ENCODE measurements at regions not wholly inside any gene's neighbourhood (a gene's known extent, or its start where the extent isn't known, plus 50 kb on each side); places are given as distances from the start of the nearest gene placed in this dataset.

GRCh38 chr22:42194104-42194851 lies 63.7 kb upstream of the CYP2D6 start:
- Mint-ChIP-seq H3K4me1 (peaks cover 30% of the 10 kb centered on the region), H3K4me3 (no peak overlapping the region), H3K27me3 (ENCODE audit: insufficient read depth, low read depth) (no peaks in the 10 kb centered on the region), H3K36me3 (peaks cover 1% of the 10 kb centered on the region), H3K27ac (peak overlapping the region; percentile 14), H3K9me3 (no peaks in the 10 kb centered on the region)
- Histone ChIP-seq H3K9me3 (ENCODE audit: low read depth) (no peaks in the 10 kb centered on the region), H3F3A (ENCODE audit: low read depth) (peaks cover 15% of the 10 kb centered on the region), H4K20me1 (ENCODE audit: low read depth) (peaks cover 88% of the 10 kb centered on the region), H3K27me3 (no peaks in the 10 kb centered on the region), H3K4me2 (no peak overlapping the region), H2AFZ (replicated peaks) (no peak overlapping the region), H3K4me1 (peaks cover 24% of the 10 kb centered on the region), H3K9ac (no peak overlapping the region), H3K27ac (no peak overlapping the region), H3K79me2 (ENCODE audit: low read depth) (peaks cover 94% of the 10 kb centered on the region), H3K36me3 (no peaks in the 10 kb centered on the region), H3K4me3 (no peak overlapping the region)
- TF ChIP-seq CTCF (IDR thresholded peaks at IDR 0.05) (no peak), EZH2 (IDR thresholded peaks at IDR 0.05) (no peak), EZH2phosphoT487 (IDR thresholded peaks at IDR 0.05) (no peak)
- DNase-seq (ENCODE audit: low spot score): no peak

- no peak for DNase-seq (ENCODE audit: low spot score)
- Mint-ChIP-seq H3K27ac (no peak overlapping the region), H3K36me3 (peaks cover 3% of the 10 kb centered on the region), H3K27me3 (ENCODE audit: insufficient read depth, low read depth) (no peaks in the 10 kb centered on the region), H3K9me3 (no peaks in the 10 kb centered on the region), H3K4me3 (no peak overlapping the region), H3K4me1 (peaks cover 35% of the 10 kb centered on the region)
- Histone ChIP-seq H3F3A (ENCODE audit: low read depth) (peaks cover 15% of the 10 kb centered on the region), H3K4me1 (peaks cover 26% of the 10 kb centered on the region), H3K4me2 (no peak overlapping the region), H3K27ac (no peak overlapping the region), H3K79me2 (ENCODE audit: low read depth) (peaks cover 94% of the 10 kb centered on the region), H3K27me3 (no peaks in the 10 kb centered on the region), H2AFZ (replicated peaks) (no peak overlapping the region), H4K20me1 (ENCODE audit: low read depth) (peaks cover 95% of the 10 kb centered on the region), H3K9ac (no peak overlapping the region), H3K9me3 (ENCODE audit: low read depth) (no peaks in the 10 kb centered on the region), H3K4me3 (no peak overlapping the region), H3K36me3 (no peaks in the 10 kb centered on the region)
- TF ChIP-seq EZH2phosphoT487 (IDR thresholded peaks at IDR 0.05) (no peak), CTCF (IDR thresholded peaks at IDR 0.05) (no peak)
These were observed 61.9 kb upstream of the CYP2D6 start for GRCh38 chr22:42192547-42192946.

- peaks cover 26% of the 10 kb centered on the region for H3K4me1 ChIP-seq
- no peak overlapping the region for H3K4me2 ChIP-seq
- Mint-ChIP-seq H3K27ac (peak overlapping the region; percentile 67), H3K36me3 (peaks cover 4% of the 10 kb centered on the region), H3K27me3 (ENCODE audit: insufficient read depth, low read depth) (no peaks in the 10 kb centered on the region), H3K4me3 (no peak overlapping the region), H3K4me1 (peaks cover 28% of the 10 kb centered on the region), H3K9me3 (no peaks in the 10 kb centered on the region)
- TF ChIP-seq EZH2phosphoT487 (IDR thresholded peaks at IDR 0.05): no peak
- TF ChIP-seq EZH2 (IDR thresholded peaks at IDR 0.05): no peak
- TF ChIP-seq CTCF (IDR thresholded peaks at IDR 0.05): no peak
- H3K79me2 ChIP-seq (ENCODE audit: low read depth): peaks cover 93% of the 10 kb centered on the region
- H3K9me3 ChIP-seq (ENCODE audit: low read depth): no peaks in the 10 kb centered on the region
- H3K27ac ChIP-seq: no peak overlapping the region
- H2AFZ ChIP-seq (replicated peaks): no peak overlapping the region
- no peak overlapping the region for H3K9ac ChIP-seq
- no peak overlapping the region for H3K4me3 ChIP-seq
- DNase-seq (ENCODE audit: low spot score): no peak
- H4K20me1 ChIP-seq (ENCODE audit: low read depth): peaks cover 99% of the 10 kb centered on the region
- no peaks in the 10 kb centered on the region for H3K36me3 ChIP-seq
- H3K27me3 ChIP-seq: no peaks in the 10 kb centered on the region
- H3F3A ChIP-seq (ENCODE audit: low read depth): peaks cover 15% of the 10 kb centered on the region
These were observed 59.7 kb upstream of the CYP2D6 start for GRCh38 chr22:42190274-42190673.
